ENCODE measurements at regions not wholly inside any gene's neighbourhood (a gene's known extent, or its start where the extent isn't known, plus 50 kb on each side); places are given as distances from the start of the nearest gene placed in this dataset.

GRCh38 chr2:83587309-83587708, 871.8 kb downstream of the SUCLG1 start:
- Histone ChIP-seq H3K4me1 (ENCODE audit: insufficient read depth) (no peaks in the 10 kb centered on the region), H3K4me3 (no peak overlapping the region), H3K27me3 (no peaks in the 10 kb centered on the region), H3K36me3 (no peaks in the 10 kb centered on the region), H3K9me3 (no peaks in the 10 kb centered on the region), H3K27ac (no peak overlapping the region)
- no peak for DNase-seq
- intact Hi-C loops (cut with DNase I): no loop called here
- WGBS, 3 donors: 84 to 89% (median 85%) methylated on average over 4 of the region's 4 CpGs
- TF ChIP-seq EP300 (IDR thresholded peaks at IDR 0.05) (no peak), CTCF (IDR thresholded peaks at IDR 0.05) (no peak), POLR2A (IDR thresholded peaks at IDR 0.05) (no peak)

- DNase-seq: no peak
- TF ChIP-seq EP300 (IDR thresholded peaks at IDR 0.05): no peak
- no peak for TF ChIP-seq POLR2A (IDR thresholded peaks at IDR 0.05)
- TF ChIP-seq CTCF (IDR thresholded peaks at IDR 0.05): no peak
- H3K4me3 ChIP-seq: no peak overlapping the region
- H3K36me3 ChIP-seq: no peaks in the 10 kb centered on the region
- 52 to 62% (median 54%) methylated on average over 2 of the region's 2 CpGs for WGBS, 3 donors
- no peaks in the 10 kb centered on the region for H3K4me1 ChIP-seq (ENCODE audit: insufficient read depth)
- no peaks in the 10 kb centered on the region for H3K9me3 ChIP-seq
- H3K27me3 ChIP-seq: no peaks in the 10 kb centered on the region
- intact Hi-C loops (cut with DNase I): no loop called here
- H3K27ac ChIP-seq: no peak overlapping the region
These were observed 873.8 kb downstream of the SUCLG1 start for GRCh38 chr2:83585250-83585649.

- DNase-seq: no peak
- H3K4me1 ChIP-seq (ENCODE audit: insufficient read depth): no peaks in the 10 kb centered on the region
- H3K27me3 ChIP-seq: no peaks in the 10 kb centered on the region
- WGBS, 3 donors: 2 to 14% (median 4%) methylated on average over 3 of the region's 3 CpGs
- H3K4me3 ChIP-seq: no peak overlapping the region
- no peak overlapping the region for H3K27ac ChIP-seq
- intact Hi-C loops (cut with DNase I): no loop called here
- no peaks in the 10 kb centered on the region for H3K9me3 ChIP-seq
- H3K36me3 ChIP-seq: no peaks in the 10 kb centered on the region
- TF ChIP-seq CTCF (IDR thresholded peaks at IDR 0.05): no peak
- TF ChIP-seq EP300 (IDR thresholded peaks at IDR 0.05): no peak
- no peak for TF ChIP-seq POLR2A (IDR thresholded peaks at IDR 0.05)
These were observed 874.4 kb downstream of the SUCLG1 start for GRCh38 chr2:83584672-83585071.

- Histone ChIP-seq H3K27me3 (no peaks in the 10 kb centered on the region), H3K9me3 (no peaks in the 10 kb centered on the region), H3K4me1 (ENCODE audit: insufficient read depth) (no peaks in the 10 kb centered on the region), H3K4me3 (no peak overlapping the region), H3K36me3 (no peaks in the 10 kb centered on the region), H3K27ac (no peak overlapping the region)
- intact Hi-C loops (cut with DNase I): no loop called here
- 14 to 19% (median 15%) methylated on average over 4 of the region's 4 CpGs for WGBS, 3 donors
- TF ChIP-seq POLR2A (IDR thresholded peaks at IDR 0.05) (no peak), EP300 (IDR thresholded peaks at IDR 0.05) (no peak), CTCF (IDR thresholded peaks at IDR 0.05) (no peak)
- no peak for DNase-seq
These were observed 876.5 kb downstream of the SUCLG1 start for GRCh38 chr2:83582589-83582988.

- no peak for DNase-seq
- H3K27ac ChIP-seq: no peak overlapping the region
- H3K4me1 ChIP-seq (ENCODE audit: insufficient read depth): no peaks in the 10 kb centered on the region
- H3K27me3 ChIP-seq: no peaks in the 10 kb centered on the region
- H3K4me3 ChIP-seq: no peak overlapping the region
- H3K36me3 ChIP-seq: no peaks in the 10 kb centered on the region
- H3K9me3 ChIP-seq: no peaks in the 10 kb centered on the region
- intact Hi-C loops (cut with DNase I): no loop called here
- 33 to 43% (median 33%) methylated on average over 1 of the region's 1 CpG for WGBS, 3 donors
- no peak for TF ChIP-seq EP300 (IDR thresholded peaks at IDR 0.05)
These were observed 879.6 kb downstream of the SUCLG1 start for GRCh38 chr2:83579507-83579906.

Data from ovary (tissue), 7 donors.